WTC11 (cell line): ENCODE measurements at regions not wholly inside any gene's neighbourhood (a gene's known extent, or its start where the extent isn't known, plus 50 kb on each side); places are given as distances from the start of the nearest gene placed in this dataset.
A peak's percentile ranks its signal among the peaks of the same experiment; 100 is the strongest.

ENCODE experiments used
- ATAC-seq: fragments of 200-7000 bp; cut with Tn5 transposase; 2 replicates; pipeline ENCODE4 v1.10.0; 2021; ENCODE audit warnings: mild to moderate bottlenecking, moderate library complexity
- CTCF ChIA-PET: fragments of 300-600 bp; sonication (Branson Sonifier 250); formaldehyde crosslinking; loops from one replicate; lab custom pipeline; 2021; ENCODE audit warnings: antibody characterized with exemption; lab: Charles Lee
- POLR2A ChIA-PET: fragments of 350-600 bp; sonication (Branson Sonifier 250); formaldehyde crosslinking; loops from one replicate; lab custom pipeline; 2021; ENCODE audit warnings: antibody characterized with exemption; lab: Charles Lee
- DNase-seq: peaks from one replicate; pipeline ENCODE4 v3.0.0; 2021; ENCODE audit warnings: low spot score
- H3K27ac Mint-ChIP-seq: 2 replicates; pipeline ENCODE4 v1.8.0; 2021; ENCODE audit warnings: mixed read lengths
- H3K27me3 Mint-ChIP-seq: 2 replicates; pipeline ENCODE4 v1.8.0; 2021; ENCODE audit warnings: low read depth, mild to moderate bottlenecking, moderate library complexity, mixed read lengths
- H3K36me3 Mint-ChIP-seq: 2 replicates; pipeline ENCODE4 v1.8.0; 2021; ENCODE audit warnings: mixed read lengths
- H3K4me1 Mint-ChIP-seq: 2 replicates; pipeline ENCODE4 v1.8.0; 2022; ENCODE audit warnings: mixed read lengths
- H3K4me3 Mint-ChIP-seq: 2 replicates; pipeline ENCODE4 v1.8.0; 2021; ENCODE audit warnings: mild to moderate bottlenecking, moderate library complexity, mixed read lengths
- H3K9me3 Mint-ChIP-seq: 2 replicates; pipeline ENCODE4 v1.8.0; 2021; ENCODE audit warnings: mixed read lengths
- ATF2 ChIP-seq: sonication (generic); formaldehyde crosslinking; IDR thresholded peaks from 2 replicates; pipeline ENCODE4 v1.8.1; 2022; ENCODE audit warnings: low read depth, missing genetic modification reagents, borderline replicate concordance
- ATF3 ChIP-seq: sonication (generic); formaldehyde crosslinking; conservative IDR thresholded peaks from 2 replicates; pipeline ENCODE4 v1.8.1; 2022; ENCODE audit warnings: mild to moderate bottlenecking, missing genetic modification reagents
- E2F4 ChIP-seq: sonication (generic); formaldehyde crosslinking; IDR thresholded peaks from 2 replicates; pipeline ENCODE4 v1.8.1; 2022; ENCODE audit warnings: low read depth, mild to moderate bottlenecking, moderate library complexity, missing genetic modification reagents, borderline replicate concordance
- ESRRA ChIP-seq: sonication (generic); formaldehyde crosslinking; IDR thresholded peaks from 2 replicates; pipeline ENCODE4 v1.8.1; 2022; ENCODE audit warnings: mild to moderate bottlenecking, missing genetic modification reagents, borderline replicate concordance
- ETV6 ChIP-seq: sonication (generic); formaldehyde crosslinking; IDR thresholded peaks from 2 replicates; pipeline ENCODE4 v1.8.1; 2022; ENCODE audit warnings: mild to moderate bottlenecking, missing genetic modification reagents
- GRHL2 ChIP-seq: fragments of 250-450 bp; sonication (Bioruptor Pico); IDR thresholded peaks from 2 replicates; pipeline ENCODE4 v1.8.0; 2022; ENCODE audit warnings: mild to moderate bottlenecking, moderate library complexity; ENCODE audit not compliant: insufficient replicate concordance, severe bottlenecking
- IRF1 ChIP-seq: sonication (generic); formaldehyde crosslinking; IDR thresholded peaks from 2 replicates; pipeline ENCODE4 v1.8.0; 2023; ENCODE audit warnings: missing genetic modification reagents
- JUN ChIP-seq: sonication (generic); formaldehyde crosslinking; IDR thresholded peaks from 2 replicates; pipeline ENCODE4 v1.8.0; 2023; ENCODE audit warnings: mild to moderate bottlenecking, missing genetic modification reagents
- KAT7 ChIP-seq: sonication (generic); formaldehyde crosslinking; IDR thresholded peaks from 2 replicates; pipeline ENCODE4 v1.8.1; 2023; ENCODE audit warnings: missing genetic modification reagents, mild to moderate bottlenecking, borderline replicate concordance
- MAX ChIP-seq: sonication (generic); formaldehyde crosslinking; IDR thresholded peaks from 2 replicates; pipeline ENCODE4 v1.8.0; 2022; ENCODE audit warnings: mild to moderate bottlenecking, missing genetic modification reagents
- MLX ChIP-seq: sonication (generic); formaldehyde crosslinking; IDR thresholded peaks from 2 replicates; pipeline ENCODE4 v1.8.1; 2023; ENCODE audit warnings: mild to moderate bottlenecking, missing genetic modification reagents, moderate library complexity
- MXD4 ChIP-seq: fragments of 250-450 bp; sonication (Bioruptor Pico); IDR thresholded peaks from 2 replicates; pipeline ENCODE4 v1.8.0; 2021; ENCODE audit warnings: mild to moderate bottlenecking, moderate library complexity, borderline replicate concordance
- NR1H2 ChIP-seq: sonication (generic); formaldehyde crosslinking; IDR thresholded peaks from 2 replicates; pipeline ENCODE4 v1.9.0; 2021; ENCODE audit warnings: mild to moderate bottlenecking, moderate library complexity, missing genetic modification reagents
- PRDM15 ChIP-seq: sonication (generic); formaldehyde crosslinking; IDR thresholded peaks from 2 replicates; pipeline ENCODE4 v1.8.0; 2022; ENCODE audit warnings: missing genetic modification reagents
- RORB ChIP-seq: fragments of 250-450 bp; sonication (Bioruptor Pico); IDR thresholded peaks from 2 replicates; pipeline ENCODE4 v1.9.0; 2021; ENCODE audit warnings: mild to moderate bottlenecking
- STAT6 ChIP-seq: sonication (generic); formaldehyde crosslinking; conservative IDR thresholded peaks from 2 replicates; pipeline ENCODE4 v1.8.1; 2023; ENCODE audit warnings: mild to moderate bottlenecking, low read depth, missing genetic modification reagents, moderate library complexity
- TP53 ChIP-seq: sonication (generic); formaldehyde crosslinking; IDR thresholded peaks from 2 replicates; pipeline ENCODE4 v1.8.1; 2023; ENCODE audit warnings: mild to moderate bottlenecking, missing genetic modification reagents
- USF2 ChIP-seq: sonication (generic); formaldehyde crosslinking; IDR thresholded peaks from 2 replicates; pipeline ENCODE4 v1.8.1; 2023; ENCODE audit warnings: mild to moderate bottlenecking, missing genetic modification reagents, moderate library complexity
- ZBTB43 ChIP-seq: sonication (generic); formaldehyde crosslinking; IDR thresholded peaks from 2 replicates; pipeline ENCODE4 v1.8.1; 2023; ENCODE audit warnings: mild to moderate bottlenecking, missing genetic modification reagents
- ZNF317 ChIP-seq: sonication (generic); formaldehyde crosslinking; IDR thresholded peaks from 2 replicates; pipeline ENCODE4 v1.8.1; 2023; ENCODE audit warnings: low read depth, mild to moderate bottlenecking, moderate library complexity, missing genetic modification reagents, borderline replicate concordance

GRCh38 chr4:3829956-3830773, 64.0 kb downstream of the ADRA2C start (continued):
- no peak for TF ChIP-seq NR1H2
- no peak for TF ChIP-seq STAT6 (CRISPR knock-in tag)
- no peak for TF ChIP-seq MXD4 (CRISPR knock-in tag)
- no peak for TF ChIP-seq ATF3
- no peak for TF ChIP-seq E2F4
- TF ChIP-seq MAX (CRISPR knock-in tag) = peak; percentile 59; the same call in 1 of the 2 replicates
- no peak for TF ChIP-seq ATF2 (CRISPR knock-in tag)
- no peak for TF ChIP-seq KAT7
- TF ChIP-seq JUN (CRISPR knock-in tag) = no peak
- TF ChIP-seq ETV6 (CRISPR knock-in tag) = no peak
- no peak for TF ChIP-seq PRDM15 (CRISPR knock-in tag)
- TF ChIP-seq MLX (CRISPR knock-in tag) = no peak

GRCh38 chr4:3830774-3831528, 64.8 kb downstream of the ADRA2C start:
- no peak overlapping the region for H3K27ac Mint-ChIP-seq
- no peaks in the 10 kb centered on the region for H3K9me3 Mint-ChIP-seq
- H3K36me3 Mint-ChIP-seq = no peaks in the 10 kb centered on the region
- ATAC-seq = peak; percentile 12
- H3K4me1 Mint-ChIP-seq = peaks cover 43% of the 10 kb centered on the region
- ChIA-PET CTCF (interaction anchor here (0.7 to 4.0 kb wide), 5 partner anchors 20 to 50 kb away, joined by 3 to 20 read pairs (median 4); no protein-coding TSS in a partner anchor), POLR2A (no interaction called here)
- H3K4me3 Mint-ChIP-seq = no peak overlapping the region
- DNase-seq = no peak
- peaks cover 3% of the 10 kb centered on the region; the same call in 1 of the 2 replicates for H3K27me3 Mint-ChIP-seq
- TF ChIP-seq ZBTB43 (CRISPR knock-in tag) (no peak), GRHL2 (no peak), ZNF317 (CRISPR knock-in tag) (no peak), RORB (CRISPR knock-in tag) (no peak), TP53 (CRISPR knock-in tag) (no peak), USF2 (CRISPR knock-in tag) (peak; percentile 18), ESRRA (no peak), IRF1 (CRISPR knock-in tag) (no peak)
